ENCODE measurements at regions not wholly inside any gene's neighbourhood (a gene's known extent, or its start where the extent isn't known, plus 50 kb on each side); places are given as distances from the start of the nearest gene placed in this dataset.

- Histone ChIP-seq H3K9me3 (ENCODE audit: low read depth) (no peaks in the 10 kb centered on the region), H2AFZ (replicated peaks) (no peak overlapping the region), H3K27ac (no peak overlapping the region), H3K36me3 (no peaks in the 10 kb centered on the region), H3K4me2 (no peak overlapping the region), H3K4me1 (no peaks in the 10 kb centered on the region), H4K20me1 (ENCODE audit: low read depth) (no peaks in the 10 kb centered on the region), H3F3A (ENCODE audit: low read depth) (no peaks in the 10 kb centered on the region), H3K9ac (no peak overlapping the region), H3K4me3 (no peak overlapping the region), H3K27me3 (no peaks in the 10 kb centered on the region), H3K79me2 (ENCODE audit: low read depth) (no peaks in the 10 kb centered on the region)
- Mint-ChIP-seq H3K9me3 (peaks cover 7% of the 10 kb centered on the region), H3K27ac (no peak overlapping the region), H3K4me1 (no peaks in the 10 kb centered on the region), H3K36me3 (no peaks in the 10 kb centered on the region), H3K27me3 (ENCODE audit: insufficient read depth, low read depth) (no peaks in the 10 kb centered on the region), H3K4me3 (no peak overlapping the region)
- TF ChIP-seq EZH2phosphoT487 (IDR thresholded peaks at IDR 0.05) = no peak
- TF ChIP-seq CTCF (IDR thresholded peaks at IDR 0.05) = no peak
- TF ChIP-seq EZH2 (IDR thresholded peaks at IDR 0.05) = no peak
- no peak for DNase-seq (ENCODE audit: low spot score)
Measured at GRCh38 chr7:52851547-52851946, 183.9 kb upstream of the POM121L12 start.

GRCh38 chr7:52843436-52843835 lies 192.0 kb upstream of the POM121L12 start:
- H2AFZ ChIP-seq (replicated peaks) = peak overlapping the region; percentile 77
- H4K20me1 ChIP-seq (ENCODE audit: low read depth) = no peaks in the 10 kb centered on the region
- Mint-ChIP-seq H3K4me3 (no peak overlapping the region), H3K27me3 (ENCODE audit: insufficient read depth, low read depth) (peaks cover 5% of the 10 kb centered on the region), H3K9me3 (peaks cover 5% of the 10 kb centered on the region), H3K4me1 (peaks cover 26% of the 10 kb centered on the region), H3K27ac (peak overlapping the region; percentile 14), H3K36me3 (no peaks in the 10 kb centered on the region)
- no peaks in the 10 kb centered on the region for H3K27me3 ChIP-seq
- no peaks in the 10 kb centered on the region for H3K79me2 ChIP-seq (ENCODE audit: low read depth)
- H3K4me3 ChIP-seq = no peak overlapping the region
- H3K9me3 ChIP-seq (ENCODE audit: low read depth) = no peaks in the 10 kb centered on the region
- TF ChIP-seq EZH2 (IDR thresholded peaks at IDR 0.05) (no peak), EZH2phosphoT487 (IDR thresholded peaks at IDR 0.05) (no peak), CTCF (IDR thresholded peaks at IDR 0.05) (no peak)
- H3F3A ChIP-seq (ENCODE audit: low read depth) = no peaks in the 10 kb centered on the region
- no peak overlapping the region for H3K9ac ChIP-seq
- no peak overlapping the region for H3K4me2 ChIP-seq
- H3K27ac ChIP-seq = no peak overlapping the region
- no peaks in the 10 kb centered on the region for H3K36me3 ChIP-seq
- peaks cover 8% of the 10 kb centered on the region for H3K4me1 ChIP-seq
- no peak for DNase-seq (ENCODE audit: low spot score)

DNA sequence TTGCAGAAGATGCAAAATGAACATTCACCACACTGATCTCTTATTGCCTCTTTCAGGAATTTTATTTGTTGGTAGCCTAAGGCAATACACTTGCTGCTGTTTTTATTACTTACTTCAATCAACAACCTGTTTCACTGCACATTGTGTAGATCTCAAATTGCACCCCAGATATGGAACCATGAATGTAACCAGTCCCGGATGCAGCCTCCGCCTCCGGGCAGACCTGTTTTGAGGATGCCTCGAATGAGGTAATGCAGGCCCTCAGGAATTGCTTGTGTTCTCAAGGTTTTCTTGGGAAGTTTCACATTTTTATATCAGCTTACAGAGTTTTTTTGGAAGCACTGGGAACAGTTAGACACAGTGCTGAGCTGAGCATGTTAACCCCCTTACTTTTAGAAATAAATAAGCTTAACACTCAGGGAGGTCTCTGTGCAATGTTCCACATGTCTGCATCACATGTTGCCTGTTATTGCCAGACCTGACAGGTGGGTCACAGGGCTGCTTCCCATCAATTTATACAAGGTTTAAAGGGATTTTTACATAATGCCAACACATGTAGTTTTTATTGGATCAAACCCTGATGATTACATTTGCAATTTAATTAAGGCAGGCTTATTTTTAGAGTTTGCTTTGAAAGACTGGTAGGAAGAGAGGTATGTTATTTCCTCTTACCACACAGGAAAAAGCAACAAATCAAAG lies 193.1 kb upstream of the POM121L12 start:
- H2AFZ ChIP-seq (replicated peaks) = no peak overlapping the region
- no peaks in the 10 kb centered on the region for H3K79me2 ChIP-seq (ENCODE audit: low read depth)
- no peaks in the 10 kb centered on the region for H3K36me3 ChIP-seq
- no peak overlapping the region for H3K4me3 Mint-ChIP-seq
- H3K9me3 Mint-ChIP-seq = peaks cover 3% of the 10 kb centered on the region
- H3K4me2 ChIP-seq = no peak overlapping the region
- H3K27me3 ChIP-seq = no peaks in the 10 kb centered on the region
- H3K4me1 ChIP-seq = peaks cover 8% of the 10 kb centered on the region
- H3K27ac Mint-ChIP-seq = no peak overlapping the region
- no peak for DNase-seq (ENCODE audit: low spot score)
- H4K20me1 ChIP-seq (ENCODE audit: low read depth) = no peaks in the 10 kb centered on the region
- peaks cover 26% of the 10 kb centered on the region for H3K4me1 Mint-ChIP-seq
- no peak overlapping the region for H3K9ac ChIP-seq
- no peaks in the 10 kb centered on the region for H3K36me3 Mint-ChIP-seq
- peaks cover 5% of the 10 kb centered on the region for H3K27me3 Mint-ChIP-seq (ENCODE audit: insufficient read depth, low read depth)
- H3K9me3 ChIP-seq (ENCODE audit: low read depth) = no peaks in the 10 kb centered on the region
- TF ChIP-seq EZH2 (IDR thresholded peaks at IDR 0.05) (no peak), CTCF (IDR thresholded peaks at IDR 0.05) (no peak), EZH2phosphoT487 (IDR thresholded peaks at IDR 0.05) (no peak)
- no peak overlapping the region for H3K27ac ChIP-seq
- no peaks in the 10 kb centered on the region for H3F3A ChIP-seq (ENCODE audit: low read depth)
- H3K4me3 ChIP-seq = no peak overlapping the region

All from neural progenitor cell (in vitro differentiated cells).